ENCODE measurements at regions not wholly inside any gene's neighbourhood (a gene's known extent, or its start where the extent isn't known, plus 50 kb on each side); places are given as distances from the start of the nearest gene placed in this dataset.

DNA sequence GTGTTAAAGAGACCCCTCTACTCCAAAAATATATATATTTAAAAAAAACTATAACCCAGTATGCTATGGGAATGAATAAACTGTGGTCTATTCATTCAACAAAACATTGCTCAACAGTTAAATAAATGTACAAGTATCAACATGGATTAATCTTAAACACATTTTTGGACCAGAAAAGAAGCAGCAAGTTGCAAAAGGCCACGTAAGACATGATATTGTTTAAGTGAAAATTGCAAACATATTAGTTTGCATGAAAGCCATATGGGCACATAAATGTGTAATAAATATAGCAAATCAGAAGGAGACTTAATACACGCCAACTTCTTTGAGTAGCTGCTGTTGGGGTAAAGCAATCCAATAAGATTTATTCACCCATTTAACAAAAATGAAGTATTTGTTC, 321.5 kb downstream of the FBXO15 start:
- Histone ChIP-seq H4K20me1 (ENCODE audit: insufficient read depth, low read length) (no peaks in the 10 kb centered on the region), H3K4me2 (ENCODE audit: insufficient read depth, low read length) (no peak overlapping the region), H3K79me2 (ENCODE audit: insufficient read depth, low read length) (no peaks in the 10 kb centered on the region), H3K9me3 (ENCODE audit: low read depth, low read length) (no peaks in the 10 kb centered on the region), H3K27me3 (ENCODE audit: insufficient read depth, low read length) (no peaks in the 10 kb centered on the region), H3K4me1 (ENCODE audit: insufficient read depth, low read length) (no peaks in the 10 kb centered on the region), H2AFZ (ENCODE audit: low read length) (no peak overlapping the region), H3K36me3 (ENCODE audit: insufficient read depth, low read length) (no peaks in the 10 kb centered on the region), H3K27ac (ENCODE audit: low read depth, low read length) (no peak overlapping the region), H3K4me3 (ENCODE audit: insufficient read depth, low read length) (no peak overlapping the region)
- TF ChIP-seq CTCF (IDR thresholded peaks at IDR 0.05; ENCODE audit: extremely low read depth, low read depth, low read length), result no peak
- no peak for DNase-seq (ENCODE audit: insufficient read length, low spot score, missing footprints)

- H3K27ac ChIP-seq (ENCODE audit: low read depth, low read length), result no peak overlapping the region
- no peaks in the 10 kb centered on the region for H3K4me1 ChIP-seq (ENCODE audit: insufficient read depth, low read length)
- H3K27me3 ChIP-seq (ENCODE audit: insufficient read depth, low read length), result no peaks in the 10 kb centered on the region
- no peaks in the 10 kb centered on the region for H3K79me2 ChIP-seq (ENCODE audit: insufficient read depth, low read length)
- no peak for TF ChIP-seq CTCF (IDR thresholded peaks at IDR 0.05; ENCODE audit: extremely low read depth, low read depth, low read length)
- H4K20me1 ChIP-seq (ENCODE audit: insufficient read depth, low read length), result no peaks in the 10 kb centered on the region
- H3K36me3 ChIP-seq (ENCODE audit: insufficient read depth, low read length), result no peaks in the 10 kb centered on the region
- H2AFZ ChIP-seq (ENCODE audit: low read length), result no peak overlapping the region
- no peak overlapping the region for H3K4me2 ChIP-seq (ENCODE audit: insufficient read depth, low read length)
- H3K4me3 ChIP-seq (ENCODE audit: insufficient read depth, low read length), result no peak overlapping the region
- no peaks in the 10 kb centered on the region for H3K9me3 ChIP-seq (ENCODE audit: low read depth, low read length)
- no peak for DNase-seq (ENCODE audit: insufficient read length, low spot score, missing footprints)
Observed at GRCh38 chr18:73824671-73825070, 323.0 kb downstream of the FBXO15 start.

GRCh38 chr18:73812423-73812822, 335.2 kb downstream of the FBXO15 start:
- Histone ChIP-seq H4K20me1 (ENCODE audit: insufficient read depth, low read length) (no peaks in the 10 kb centered on the region), H3K27ac (ENCODE audit: low read depth, low read length) (no peak overlapping the region), H3K4me2 (ENCODE audit: insufficient read depth, low read length) (no peak overlapping the region), H3K9me3 (ENCODE audit: low read depth, low read length) (no peaks in the 10 kb centered on the region), H3K4me3 (ENCODE audit: insufficient read depth, low read length) (no peak overlapping the region), H2AFZ (ENCODE audit: low read length) (no peak overlapping the region), H3K27me3 (ENCODE audit: insufficient read depth, low read length) (no peaks in the 10 kb centered on the region), H3K4me1 (ENCODE audit: insufficient read depth, low read length) (no peaks in the 10 kb centered on the region), H3K36me3 (ENCODE audit: insufficient read depth, low read length) (no peaks in the 10 kb centered on the region), H3K79me2 (ENCODE audit: insufficient read depth, low read length) (no peaks in the 10 kb centered on the region)
- DNase-seq (ENCODE audit: insufficient read length, low spot score, missing footprints), result no peak
- no peak for TF ChIP-seq CTCF (IDR thresholded peaks at IDR 0.05; ENCODE audit: extremely low read depth, low read depth, low read length)

- no peak overlapping the region for H3K4me2 ChIP-seq (ENCODE audit: insufficient read depth, low read length)
- no peaks in the 10 kb centered on the region for H3K27me3 ChIP-seq (ENCODE audit: insufficient read depth, low read length)
- no peak overlapping the region for H3K4me3 ChIP-seq (ENCODE audit: insufficient read depth, low read length)
- no peak overlapping the region for H2AFZ ChIP-seq (ENCODE audit: low read length)
- no peak overlapping the region for H3K27ac ChIP-seq (ENCODE audit: low read depth, low read length)
- H3K4me1 ChIP-seq (ENCODE audit: insufficient read depth, low read length), result no peaks in the 10 kb centered on the region
- H4K20me1 ChIP-seq (ENCODE audit: insufficient read depth, low read length), result no peaks in the 10 kb centered on the region
- no peaks in the 10 kb centered on the region for H3K9me3 ChIP-seq (ENCODE audit: low read depth, low read length)
- TF ChIP-seq CTCF (IDR thresholded peaks at IDR 0.05; ENCODE audit: extremely low read depth, low read depth, low read length), result no peak
- no peaks in the 10 kb centered on the region for H3K36me3 ChIP-seq (ENCODE audit: insufficient read depth, low read length)
- no peaks in the 10 kb centered on the region for H3K79me2 ChIP-seq (ENCODE audit: insufficient read depth, low read length)
- no peak for DNase-seq (ENCODE audit: insufficient read length, low spot score, missing footprints)
Observed at GRCh38 chr18:73807551-73808192, 340.0 kb downstream of the FBXO15 start.

Measured in osteoblast (primary cell).